Activated T-cell treated with anti-CD3 and anti-CD28 coated beads for 1 hour (primary cell): ENCODE measurements at regions not wholly inside any gene's neighbourhood (a gene's known extent, or its start where the extent isn't known, plus 50 kb on each side); places are given as distances from the start of the nearest gene placed in this dataset.

ENCODE experiments used
- DNase-seq: peaks from one replicate; pipeline ENCODE4 v3.0.0-alpha.2; 2020; ENCODE audit warnings: low read depth

DNA sequence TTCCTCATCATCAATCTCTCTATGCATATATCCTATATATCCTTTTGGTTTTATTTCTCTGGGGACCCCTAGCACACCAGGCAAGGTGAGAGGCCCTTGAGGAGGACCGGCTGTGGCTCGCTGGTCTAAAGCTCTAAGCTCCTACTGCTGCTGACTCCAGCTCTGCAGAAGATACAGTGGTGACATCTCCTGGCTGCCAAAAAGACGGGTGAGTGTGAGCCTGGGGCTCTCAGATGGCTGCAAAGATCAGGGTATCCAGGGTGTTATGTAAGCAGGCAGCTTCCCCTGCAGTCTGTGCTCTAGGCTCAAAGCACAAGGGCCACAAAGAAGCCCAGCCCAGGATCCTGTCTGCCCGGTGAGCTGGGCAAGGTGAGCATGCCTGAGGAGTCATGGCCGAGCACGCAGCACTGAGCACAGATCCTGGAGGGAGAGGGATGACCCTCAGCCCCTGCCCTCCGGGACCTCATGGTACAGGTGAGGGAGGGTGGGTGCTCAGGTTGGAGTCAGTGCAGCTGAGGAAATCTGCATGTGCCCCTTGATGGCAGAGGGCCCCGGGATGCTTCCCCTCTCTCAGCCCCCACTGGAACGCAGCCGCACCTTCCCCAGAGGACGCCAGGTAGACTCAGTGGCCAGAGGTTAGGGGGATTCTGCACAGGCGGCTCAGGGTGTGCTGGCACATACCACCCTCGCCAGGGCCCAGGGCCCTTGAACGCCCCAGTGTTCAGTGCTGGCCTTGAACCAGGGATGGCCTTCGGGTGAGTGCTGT is 95.4 kb upstream of the INSIG1 start:
- DNase-seq = no peak

DNA sequence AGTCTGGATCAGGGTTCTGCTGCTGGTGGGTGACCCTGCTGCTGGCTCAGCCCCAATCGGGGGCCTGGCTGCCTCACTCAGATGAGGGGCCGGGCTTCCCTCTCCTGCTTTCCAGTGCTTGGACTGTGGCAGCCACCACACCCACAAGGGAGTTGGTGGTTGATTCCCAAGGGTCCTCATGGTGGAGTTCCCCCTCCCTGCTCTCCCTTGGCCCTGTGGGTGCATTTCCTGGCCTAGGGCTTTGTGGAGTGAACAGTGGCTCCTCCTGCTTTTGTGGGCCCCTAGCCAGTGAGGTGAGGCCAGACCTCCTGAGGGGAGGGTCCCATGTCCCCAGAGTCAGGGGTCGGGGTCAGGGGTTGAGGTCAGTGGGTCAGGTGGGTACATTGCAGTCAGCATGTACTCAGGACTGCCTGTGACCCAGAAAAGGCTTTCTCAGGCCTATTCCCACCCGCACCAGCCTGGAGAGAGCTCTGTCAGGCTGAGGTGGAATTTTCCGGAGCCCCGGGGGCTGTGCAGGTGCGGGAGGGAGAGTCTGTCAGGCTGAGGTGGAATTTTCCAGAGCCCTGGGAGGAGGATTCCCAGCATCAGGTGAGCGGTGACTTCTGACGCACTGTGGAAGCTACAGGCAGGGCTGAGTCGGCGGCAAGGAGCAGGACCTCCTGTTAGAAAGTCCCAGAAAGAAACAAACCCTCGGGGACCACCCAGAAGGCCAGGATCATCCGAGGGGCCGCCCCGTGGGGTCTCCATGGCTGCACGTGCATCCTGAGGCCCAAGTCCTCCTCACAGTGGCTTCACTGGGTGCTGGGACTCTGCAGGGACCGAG is 94.4 kb upstream of the INSIG1 start:
- no peak for DNase-seq

GRCh38 chr7:155203882-155204691 is 93.6 kb upstream of the INSIG1 start:
- no peak for DNase-seq

DNA sequence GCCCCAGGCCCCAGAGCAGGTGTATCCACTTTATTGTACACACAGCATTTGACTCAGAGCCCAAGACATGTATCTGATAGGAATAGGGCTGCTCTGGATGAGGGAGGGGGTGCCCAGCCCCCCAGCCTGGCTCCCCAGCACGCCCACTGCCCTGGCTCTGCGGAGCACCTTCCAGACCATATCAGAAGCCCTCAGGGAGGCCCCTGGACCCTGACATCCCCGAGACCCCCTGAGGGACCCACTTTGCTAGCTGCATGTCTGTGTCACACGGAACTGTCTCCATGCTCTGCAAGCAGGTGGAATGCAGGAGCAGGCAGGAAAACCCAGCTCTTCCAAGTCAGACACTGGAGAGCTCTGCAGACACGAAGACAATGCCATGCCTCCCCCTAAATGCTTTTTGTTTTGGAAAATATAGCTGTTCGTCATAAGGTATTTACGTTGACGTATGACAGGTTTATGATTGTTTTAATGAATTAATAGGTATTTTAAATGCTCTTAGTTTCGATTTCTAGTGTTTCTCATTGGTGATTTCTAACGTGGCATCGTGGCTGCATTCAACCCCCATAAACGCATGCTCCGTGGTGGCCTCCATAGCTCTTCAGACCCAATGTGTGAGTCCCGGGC is 92.8 kb upstream of the INSIG1 start:
- DNase-seq = no peak

- peak; percentile 82 for DNase-seq
Measured at GRCh38 chr7:155205368-155206317, 92.0 kb upstream of the INSIG1 start.

- peak; percentile 37 for DNase-seq
Measured at GRCh38 chr7:155206318-155207020, 91.2 kb upstream of the INSIG1 start.

DNA sequence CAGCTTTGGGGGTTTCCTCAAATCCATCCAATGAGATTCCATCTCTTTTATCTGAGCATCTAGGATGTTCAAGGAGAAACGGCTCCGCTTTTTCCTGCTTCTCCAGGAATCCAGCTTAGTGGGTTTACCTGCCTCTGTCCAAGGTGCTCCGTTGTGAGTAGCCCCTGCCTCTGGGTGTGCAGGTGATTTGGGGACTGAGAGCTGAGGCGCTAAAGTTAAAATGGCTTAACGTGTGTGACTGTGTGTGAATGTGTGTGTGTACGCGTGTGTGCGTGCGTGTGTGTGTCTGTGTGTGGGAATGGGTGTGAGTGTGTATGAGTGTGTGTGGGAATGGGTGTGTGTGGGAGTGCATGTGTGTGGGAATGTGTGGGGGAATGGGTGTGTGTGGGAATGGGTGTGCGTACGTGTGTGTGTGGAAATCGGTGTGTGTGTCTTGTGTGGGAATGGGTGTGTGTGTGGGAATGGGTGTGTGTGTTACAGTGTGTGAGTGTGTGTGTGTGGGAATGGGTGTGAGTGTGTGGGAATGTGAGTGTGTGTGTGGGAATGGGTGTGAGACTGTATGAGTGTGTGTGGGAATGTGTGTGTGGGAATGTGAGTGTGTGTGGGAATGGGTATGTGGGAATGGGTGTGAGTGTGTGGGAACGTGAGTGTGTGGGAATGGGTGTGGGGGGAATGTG is 90.2 kb upstream of the INSIG1 start:
- DNase-seq = no peak

GRCh38 chr7:155208681-155209477 is 88.8 kb upstream of the INSIG1 start:
- DNase-seq = no peak

- DNase-seq = no peak
Measured at GRCh38 chr7:155209478-155210319, 88.0 kb upstream of the INSIG1 start.

DNA sequence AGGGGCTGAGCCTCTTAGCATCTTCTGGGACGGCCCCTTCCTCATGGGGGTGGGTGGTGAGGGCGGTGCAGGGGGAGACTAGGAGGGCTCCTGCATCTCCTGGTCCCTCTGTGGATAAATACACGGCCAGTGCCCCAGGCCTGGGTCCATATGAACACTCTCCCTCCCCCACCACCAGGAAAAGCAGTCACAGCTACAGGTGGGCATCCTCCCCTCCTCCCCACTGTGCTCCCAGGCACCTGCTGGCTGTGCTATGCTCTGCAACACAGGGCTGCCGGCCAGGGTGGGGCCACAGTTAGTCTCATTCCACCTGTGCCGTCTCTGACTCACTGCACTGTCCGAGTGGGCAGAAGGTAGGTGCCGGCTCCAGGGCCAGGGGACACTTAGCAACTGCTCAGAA is 87.3 kb upstream of the INSIG1 start:
- DNase-seq = no peak

GRCh38 chr7:155211173-155211572 is 86.5 kb upstream of the INSIG1 start:
- DNase-seq = no peak

- no peak for DNase-seq
Measured at GRCh38 chr7:155211761-155212160, 85.9 kb upstream of the INSIG1 start.

DNA sequence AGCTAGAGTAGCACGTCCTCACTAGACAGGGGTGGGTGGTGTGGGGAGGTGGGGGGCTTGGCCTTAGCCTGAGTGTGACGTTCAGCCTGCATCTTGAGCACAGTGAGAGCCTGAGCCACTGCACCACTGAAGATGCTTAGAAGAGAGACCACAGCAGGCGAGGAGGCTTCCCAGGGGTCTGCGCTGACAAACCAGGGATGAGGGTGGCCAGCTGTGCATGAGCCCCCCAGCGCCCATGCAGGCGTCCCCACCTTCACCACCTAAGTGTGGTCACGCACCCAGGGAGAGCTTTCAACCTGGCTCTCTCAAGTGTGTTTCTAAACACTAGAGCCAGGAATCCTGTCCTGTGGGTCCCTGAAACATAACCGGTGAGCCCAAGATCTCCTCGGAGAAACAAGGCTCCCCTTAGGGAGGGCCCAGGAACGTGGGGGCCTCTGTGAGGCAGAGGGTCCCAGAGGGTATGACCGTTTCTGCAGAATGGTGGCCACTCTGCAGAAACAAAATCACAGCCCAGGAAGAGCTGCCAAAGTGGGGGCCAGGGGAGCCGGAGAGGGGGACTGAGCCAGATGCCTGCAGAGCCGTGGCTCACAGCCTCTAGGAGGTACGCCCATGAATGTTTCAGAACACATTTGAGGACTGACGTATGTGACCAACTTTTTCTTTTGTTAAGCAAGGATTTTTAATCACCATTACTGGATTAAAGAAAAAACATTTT is 85.2 kb upstream of the INSIG1 start:
- DNase-seq = no peak

DNA sequence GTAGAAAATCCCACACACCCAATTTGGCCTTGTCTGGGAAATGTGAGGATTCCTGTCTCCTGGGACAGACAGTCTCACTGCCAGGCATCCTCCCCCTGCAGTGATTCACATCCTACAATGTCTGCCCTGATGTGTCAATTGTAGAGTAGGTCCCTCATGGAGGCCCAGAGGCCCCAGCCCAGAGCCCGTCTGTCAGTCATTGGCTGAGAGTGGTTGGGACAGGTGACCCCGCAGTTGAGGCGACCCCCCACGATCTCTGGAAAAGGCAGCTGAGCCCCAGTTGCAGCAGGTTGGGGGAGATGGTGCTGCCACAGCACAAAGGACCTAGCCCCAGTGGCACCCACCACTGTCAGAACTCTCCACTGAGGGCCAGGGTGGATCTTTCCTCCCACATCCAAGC is 84.3 kb upstream of the INSIG1 start:
- no peak for DNase-seq

GRCh38 chr7:155213955-155214740 is 83.5 kb upstream of the INSIG1 start:
- no peak for DNase-seq

GRCh38 chr7:155215576-155216325 is 81.9 kb upstream of the INSIG1 start:
- no peak for DNase-seq
